ENCODE measurements at regions not wholly inside any gene's neighbourhood (a gene's known extent, or its start where the extent isn't known, plus 50 kb on each side); places are given as distances from the start of the nearest gene placed in this dataset.
"Not testable (repeated sequence)": the region's sequence is repeated elsewhere in the genome, so short reads cannot be mapped to it uniquely, and the experiment has no call there.

- DNase-seq, result no peak
Measured at GRCh38 chr11:134658481-134659225, 246.6 kb upstream of the B3GAT1 start.

GRCh38 chr11:134657631-134658030 is 245.6 kb upstream of the B3GAT1 start:
- DNase-seq, result no peak

- DNase-seq, result no peak
Measured at GRCh38 chr11:134656861-134657540, 245.0 kb upstream of the B3GAT1 start.

- DNase-seq, result not testable (repeated sequence)
Measured at GRCh38 chr11:134656086-134656840, 244.2 kb upstream of the B3GAT1 start.

GRCh38 chr11:134655189-134655989 is 243.3 kb upstream of the B3GAT1 start:
- DNase-seq, result no peak

GRCh38 chr11:134654161-134654915 is 242.3 kb upstream of the B3GAT1 start:
- DNase-seq, result no peak

- no peak for DNase-seq
Measured at GRCh38 chr11:134652586-134653255, 240.7 kb upstream of the B3GAT1 start.

GRCh38 chr11:134647066-134647743 is 235.2 kb upstream of the B3GAT1 start:
- no peak for DNase-seq

- DNase-seq, result no peak
Measured at GRCh38 chr11:134646561-134646960, 234.5 kb upstream of the B3GAT1 start.

GRCh38 chr11:134645576-134645975 is 233.5 kb upstream of the B3GAT1 start:
- DNase-seq, result no peak

- DNase-seq, result no peak
Measured at GRCh38 chr11:134644476-134645456, 232.7 kb upstream of the B3GAT1 start.

GRCh38 chr11:134643115-134644012 is 231.3 kb upstream of the B3GAT1 start:
- DNase-seq, result no peak

GRCh38 chr11:134642206-134642605 is 230.2 kb upstream of the B3GAT1 start:
- no peak for DNase-seq

- DNase-seq, result no peak
Measured at GRCh38 chr11:134640971-134641968, 229.2 kb upstream of the B3GAT1 start.

GRCh38 chr11:134640536-134640935 is 228.5 kb upstream of the B3GAT1 start:
- no peak for DNase-seq

- DNase-seq, result no peak
Measured at GRCh38 chr11:134639586-134640330, 227.7 kb upstream of the B3GAT1 start.
